AG09319 (cell line): ENCODE measurements at regions not wholly inside any gene's neighbourhood (a gene's known extent, or its start where the extent isn't known, plus 50 kb on each side); places are given as distances from the start of the nearest gene placed in this dataset.

ENCODE experiments used
- DNase-seq: peaks from one replicate; pipeline ENCODE4 v3.0.0-alpha.2; 2010; ENCODE audit warnings: low read depth; ENCODE audit errors: extremely low read depth
- TF ChIP-seq, protein P1 (sequence below): IDR thresholded peaks from 2 replicates; pipeline ENCODE4 v1.5.1; 2011; ENCODE audit warnings: low read depth, mild to moderate bottlenecking, inconsistent platforms, low read length, moderate library complexity

DNA sequence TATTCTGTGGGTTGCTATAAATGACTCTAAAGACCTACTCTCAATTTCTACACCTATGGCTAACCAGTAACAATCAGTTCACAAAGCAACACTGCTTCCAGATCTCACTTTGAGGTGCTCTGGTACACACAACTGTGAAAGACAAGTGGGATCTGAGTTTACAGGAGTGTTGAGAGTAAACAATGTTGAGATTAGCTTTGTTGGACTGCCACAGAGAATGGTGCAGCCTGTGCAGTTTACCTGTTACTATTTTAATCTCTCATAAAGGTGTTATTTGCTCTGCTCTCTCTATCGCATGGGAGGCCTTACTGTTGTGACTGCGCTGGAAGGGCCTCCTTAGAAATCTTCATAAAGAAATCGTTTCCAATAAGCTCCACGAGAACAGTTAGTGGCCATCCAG is 112.0 kb downstream of the SOX2 start:
- no peak for DNase-seq
- TF ChIP-seq, protein P1, sequence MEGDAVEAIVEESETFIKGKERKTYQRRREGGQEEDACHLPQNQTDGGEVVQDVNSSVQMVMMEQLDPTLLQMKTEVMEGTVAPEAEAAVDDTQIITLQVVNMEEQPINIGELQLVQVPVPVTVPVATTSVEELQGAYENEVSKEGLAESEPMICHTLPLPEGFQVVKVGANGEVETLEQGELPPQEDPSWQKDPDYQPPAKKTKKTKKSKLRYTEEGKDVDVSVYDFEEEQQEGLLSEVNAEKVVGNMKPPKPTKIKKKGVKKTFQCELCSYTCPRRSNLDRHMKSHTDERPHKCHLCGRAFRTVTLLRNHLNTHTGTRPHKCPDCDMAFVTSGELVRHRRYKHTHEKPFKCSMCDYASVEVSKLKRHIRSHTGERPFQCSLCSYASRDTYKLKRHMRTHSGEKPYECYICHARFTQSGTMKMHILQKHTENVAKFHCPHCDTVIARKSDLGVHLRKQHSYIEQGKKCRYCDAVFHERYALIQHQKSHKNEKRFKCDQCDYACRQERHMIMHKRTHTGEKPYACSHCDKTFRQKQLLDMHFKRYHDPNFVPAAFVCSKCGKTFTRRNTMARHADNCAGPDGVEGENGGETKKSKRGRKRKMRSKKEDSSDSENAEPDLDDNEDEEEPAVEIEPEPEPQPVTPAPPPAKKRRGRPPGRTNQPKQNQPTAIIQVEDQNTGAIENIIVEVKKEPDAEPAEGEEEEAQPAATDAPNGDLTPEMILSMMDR: no peak

DNA sequence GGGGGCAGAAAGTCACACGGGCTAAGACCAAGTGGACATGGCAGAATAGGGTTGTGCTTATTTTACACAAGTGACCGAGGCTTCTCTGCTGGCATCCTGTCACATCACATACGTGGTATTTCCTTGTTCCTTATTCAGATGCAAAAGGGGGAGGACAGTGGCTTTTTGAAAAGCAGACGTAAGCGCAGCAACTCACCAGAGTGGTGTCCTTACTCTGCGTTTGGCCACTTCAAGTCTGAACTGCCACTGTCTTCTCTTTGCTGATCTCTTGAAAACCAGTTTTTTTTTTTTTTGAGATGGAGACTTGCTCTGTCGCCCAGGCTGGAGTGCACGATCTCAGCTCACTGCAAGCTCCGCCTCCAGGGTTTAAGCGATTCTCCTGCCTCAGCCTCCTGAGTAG is 113.2 kb downstream of the SOX2 start:
- DNase-seq: no peak
- TF ChIP-seq, protein P1: no peak

DNA sequence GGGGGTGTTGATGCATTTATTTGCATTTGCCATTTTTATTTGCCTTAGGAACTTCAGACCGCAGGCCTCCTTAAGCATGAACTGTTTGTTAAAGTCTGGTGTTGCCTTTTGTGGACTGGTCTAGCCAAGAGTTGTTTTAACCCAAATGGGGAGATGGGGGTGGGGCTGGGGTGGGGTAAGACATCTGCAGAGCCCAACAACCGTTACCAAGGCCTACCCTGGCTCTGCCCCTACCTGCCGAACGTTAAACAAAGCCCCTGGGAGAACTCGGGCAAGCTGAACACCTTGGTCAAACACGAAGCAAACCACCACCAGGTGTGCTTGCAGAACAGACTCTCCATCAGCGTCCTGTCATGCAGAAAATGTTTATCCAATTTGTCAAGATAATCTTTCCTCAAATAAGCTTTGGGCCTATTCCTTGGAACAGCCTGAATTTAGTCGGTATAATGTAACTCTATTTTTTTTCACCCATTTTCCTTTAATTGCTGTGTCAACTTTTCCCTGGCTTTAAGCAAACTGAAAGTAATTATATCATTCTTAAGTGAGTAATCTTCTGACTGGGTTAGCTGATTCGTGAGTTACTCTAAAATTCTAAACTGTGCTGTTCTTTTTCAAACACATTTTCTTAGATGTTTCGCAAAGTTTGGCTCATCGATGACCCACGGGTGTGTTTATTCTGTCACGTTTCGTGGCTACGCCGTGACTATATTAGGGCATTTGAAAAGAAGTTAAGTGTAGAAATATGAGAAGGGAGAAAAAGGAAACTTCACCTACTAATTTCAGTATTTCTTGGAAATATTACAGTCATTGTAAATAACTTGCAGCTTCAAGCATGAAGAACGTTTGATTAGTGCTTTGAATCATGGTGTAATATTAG is 127.6 kb downstream of the SOX2 start:
- TF ChIP-seq, protein P1: no peak
- no peak for DNase-seq

DNA sequence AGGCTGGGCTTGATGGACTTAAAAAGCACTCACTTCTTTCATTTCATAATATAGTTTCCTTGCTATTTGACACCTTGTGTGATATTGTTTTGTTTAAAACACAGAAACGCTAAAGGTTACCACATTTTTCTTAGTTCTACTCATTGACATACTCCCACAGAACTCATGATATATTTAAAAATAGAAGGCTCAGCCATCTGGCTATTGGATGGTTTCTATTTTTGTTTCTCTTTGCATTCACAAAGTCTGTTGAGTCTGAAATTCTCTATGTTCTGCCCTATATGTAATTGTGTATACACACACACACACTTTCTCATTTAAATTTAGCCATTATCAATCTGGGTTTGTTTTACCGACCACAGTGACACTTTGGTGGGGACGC is 128.2 kb downstream of the SOX2 start:
- TF ChIP-seq, protein P1: no peak
- DNase-seq: no peak

DNA sequence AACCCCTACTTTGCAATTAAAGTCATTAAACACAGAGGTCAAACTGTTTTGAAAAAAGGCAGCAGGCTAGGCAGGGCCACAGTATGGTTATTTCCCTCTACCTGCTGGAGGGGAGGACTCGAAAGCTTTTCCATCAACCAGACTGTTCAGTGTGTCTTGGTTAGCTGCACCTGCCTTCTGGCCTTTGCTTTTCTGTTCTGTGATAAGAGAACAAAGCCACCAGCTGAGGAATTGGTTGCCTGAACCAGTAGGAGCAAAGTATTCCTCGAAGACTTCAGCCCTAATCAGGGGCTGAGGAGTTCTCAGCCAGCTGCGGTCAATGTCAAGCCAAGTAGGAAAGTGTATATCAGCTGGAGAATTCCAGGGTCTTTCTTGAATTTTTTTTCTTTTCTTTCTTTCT is 132.5 kb downstream of the SOX2 start:
- TF ChIP-seq, protein P1: no peak
- DNase-seq: no peak

DNA sequence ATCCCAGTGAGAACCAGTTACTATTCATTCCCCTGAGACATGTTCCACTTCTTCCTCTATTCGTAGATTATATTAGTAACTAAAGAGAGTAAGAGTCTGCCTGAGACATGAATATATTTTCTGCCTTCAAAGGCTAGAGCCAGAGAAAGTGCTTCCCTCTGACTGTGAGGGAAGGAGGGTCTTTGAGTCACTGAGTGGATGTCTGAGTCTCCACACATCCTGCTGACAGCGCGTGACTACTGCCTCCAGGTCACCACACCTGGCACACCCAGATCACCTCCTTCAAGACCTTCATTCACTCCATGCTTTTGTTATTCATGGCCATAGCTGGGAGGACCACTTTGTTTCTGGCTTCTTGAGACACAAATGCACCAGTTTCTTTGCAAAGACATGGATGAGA is 135.6 kb downstream of the SOX2 start:
- DNase-seq: no peak
- TF ChIP-seq, protein P1: no peak

DNA sequence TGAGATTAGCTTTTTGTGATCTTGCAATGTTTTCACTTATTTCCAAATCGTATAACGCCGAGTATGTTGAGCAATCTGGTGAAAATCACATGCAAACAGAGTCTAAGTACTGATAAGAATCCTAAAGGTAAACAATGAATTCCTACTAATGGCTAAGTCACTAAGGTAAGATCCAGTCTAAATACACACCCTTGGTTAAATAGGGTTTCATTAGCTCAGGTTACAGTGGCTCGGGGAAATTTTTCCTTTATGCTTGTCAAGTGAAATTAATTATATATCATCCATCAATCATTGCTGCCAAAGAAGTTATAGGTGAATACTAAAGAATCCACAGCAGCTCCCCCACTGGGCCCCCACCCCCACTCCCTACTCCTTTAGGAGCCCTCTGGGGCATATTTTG is 139.3 kb downstream of the SOX2 start:
- DNase-seq: no peak
- TF ChIP-seq, protein P1: no peak
